Common myeloid progenitor, CD34-positive (primary cell): ENCODE measurements at regions not wholly inside any gene's neighbourhood (a gene's known extent, or its start where the extent isn't known, plus 50 kb on each side); places are given as distances from the start of the nearest gene placed in this dataset.

Experiments used
- CTCF ChIA-PET: fragments of 350-600 bp; sonication (Branson Sonifier 250); formaldehyde crosslinking; loops from one replicate; lab custom pipeline; 2021; ENCODE audit warnings: antibody characterized with exemption; lab: Charles Lee
- POLR2A ChIA-PET: fragments of 350-600 bp; sonication (Branson Sonifier 250); formaldehyde crosslinking; loops from one replicate; lab custom pipeline; 2021; ENCODE audit warnings: antibody characterized with exemption; lab: Charles Lee
- DNase-seq, 3 donors: peaks; one replicate each; pipeline versions ENCODE4 v3.0.0 to v3.0.0-alpha.2; 2013
- H3K27ac ChIP-seq, 2 experiments: 1 replicate in 1 of 2; 2 replicates in 1 of 2; pipeline ENCODE4 v1.7.0; 2013; ENCODE audit warnings: inconsistent platforms in 2 of 2, low read length in 2 of 2, mild to moderate bottlenecking in 2 of 2, low read depth in 1 of 2, moderate library complexity in 1 of 2; ENCODE audit not compliant: severe bottlenecking in 2 of 2, insufficient read depth in 1 of 2, poor library complexity in 1 of 2
- H3K27me3 ChIP-seq, 5 experiments: replicated peaks in 2 of 5; 1 replicate in 3 of 5; 2 replicates in 2 of 5; pipeline versions ENCODE4 v1.6.1 to v1.7.0; 2013; ENCODE audit warnings: low read length in 4 of 5, mild to moderate bottlenecking in 2 of 5, moderate library complexity in 2 of 5, inconsistent platforms in 1 of 5; ENCODE audit not compliant: insufficient read depth in 5 of 5, control insufficient read depth in 4 of 5
- H3K36me3 ChIP-seq, 4 experiments: 1 replicate in 2 of 4; 2 replicates in 2 of 4; pipeline versions ENCODE4 v1.6.1 to v1.7.0; 2013; ENCODE audit warnings: low read length in 3 of 4, control low read depth in 1 of 4, mild to moderate bottlenecking in 1 of 4; ENCODE audit not compliant: control insufficient read depth in 4 of 4, insufficient read depth in 4 of 4
- H3K4me1 ChIP-seq, 4 experiments: 1 replicate in 3 of 4; 2 replicates in 1 of 4; pipeline versions ENCODE4 v1.6.1 to v1.7.1; 2013; ENCODE audit warnings: low read length in 3 of 4, mild to moderate bottlenecking in 3 of 4, control low read depth in 1 of 4, inconsistent platforms in 1 of 4, moderate library complexity in 1 of 4; ENCODE audit not compliant: control insufficient read depth in 4 of 4, insufficient read depth in 4 of 4; ENCODE audit errors: control extremely low read depth in 1 of 4
- H3K4me3 ChIP-seq, 7 experiments: 1 replicate in 4 of 7; 2 replicates in 3 of 7; pipeline versions ENCODE4 v1.5.1 to v1.7.0; 2013; ENCODE audit warnings: mild to moderate bottlenecking in 7 of 7, low read length in 6 of 7, moderate library complexity in 6 of 7, inconsistent platforms in 2 of 7, low read depth in 2 of 7, control low read depth in 1 of 7; ENCODE audit not compliant: insufficient read depth in 4 of 7, control insufficient read depth in 1 of 7; ENCODE audit errors: extremely low read depth in 1 of 7
- H3K9me3 ChIP-seq, 5 experiments: 1 replicate in 4 of 5; 2 replicates in 1 of 5; pipeline versions ENCODE4 v1.6.1 to v1.7.1; 2013; ENCODE audit warnings: low read length in 4 of 5, mild to moderate bottlenecking in 2 of 5, inconsistent platforms in 1 of 5, low read depth in 1 of 5, moderate library complexity in 1 of 5; ENCODE audit not compliant: control insufficient read depth in 4 of 5, insufficient read depth in 2 of 5; ENCODE audit errors: control extremely low read depth in 1 of 5
- WGBS: methylation state at CpG from one replicate; pipeline ENCODE4 v1.1.5; 2013; ENCODE audit not compliant: insufficient coverage; 5-methylcytosine and 5-hydroxymethylcytosine counted together

- CTCF ChIA-PET, result no interaction called here
Observed at GRCh38 chr16:56120447-56121155, 70.7 kb upstream of the GNAO1 start.

GRCh38 chr16:56119133-56119532 lies 72.2 kb upstream of the GNAO1 start:
- no peak overlapping the region for H3K4me3 ChIP-seq
- ChIA-PET CTCF (interaction anchor here (1.2 kb wide), 1 partner anchor 11 kb away, joined by 3 read pairs; no protein-coding TSS in a partner anchor), POLR2A (interaction anchor here (1.2 kb wide), 1 partner anchor 61 kb away, joined by 3 read pairs; no protein-coding TSS in a partner anchor)
- no peak overlapping the region for H3K27ac ChIP-seq
- H3K36me3 ChIP-seq, result no peaks in the 10 kb centered on the region
- WGBS, result 0% methylated on average over 2 of the region's 2 CpGs
- peak; percentile 19 to 83 (median 75) for DNase-seq
- peaks cover 0 to 3% (median 0%) of the 10 kb centered on the region in 5 experiments for H3K27me3 ChIP-seq
- H3K4me1 ChIP-seq, result peaks cover 0 to 4% (median 0%) of the 10 kb centered on the region in 4 experiments
- no peaks in the 10 kb centered on the region for H3K9me3 ChIP-seq

More at GRCh38 chr16:56120447-56121155, 70.7 kb upstream of the GNAO1 start:
- DNase-seq, result no peak
- Histone ChIP-seq H3K4me1 (peaks cover 0 to 4% (median 0%) of the 10 kb centered on the region in 4 experiments), H3K27ac (no peak overlapping the region), H3K27me3 (peaks cover 0 to 8% (median 0%) of the 10 kb centered on the region in 5 experiments), H3K9me3 (no peaks in the 10 kb centered on the region), H3K4me3 (no peak overlapping the region), H3K36me3 (no peaks in the 10 kb centered on the region)
- 100% methylated on average over 1 of the region's 3 CpGs for WGBS
- POLR2A ChIA-PET, result no interaction called here

- Histone ChIP-seq H3K4me3 (no peak overlapping the region), H3K4me1 (peaks cover 0 to 7% (median 1%) of the 10 kb centered on the region in 4 experiments), H3K36me3 (no peaks in the 10 kb centered on the region), H3K9me3 (no peaks in the 10 kb centered on the region), H3K27me3 (peaks cover 0 to 3% (median 0%) of the 10 kb centered on the region in 5 experiments), H3K27ac (no peak overlapping the region)
- WGBS, result 100% methylated on average over 1 of the region's 1 CpG
- ChIA-PET POLR2A (no interaction called here), CTCF (interaction anchor here (0.8 kb wide), 1 partner anchor 8 kb away, joined by 4 read pairs; no protein-coding TSS in a partner anchor)
- DNase-seq, result no peak
Observed at GRCh38 chr16:56116577-56116964, 74.7 kb upstream of the GNAO1 start.

GRCh38 chr16:56115817-56116576 lies 75.3 kb upstream of the GNAO1 start:
- peaks cover 0 to 3% (median 0%) of the 10 kb centered on the region in 5 experiments for H3K27me3 ChIP-seq
- H3K27ac ChIP-seq, result no peak overlapping the region
- CTCF ChIA-PET, result interaction anchor here (0.8 kb wide), 1 partner anchor 9 kb away, joined by 4 read pairs; no protein-coding TSS in a partner anchor
- peaks cover 0 to 7% (median 1%) of the 10 kb centered on the region in 4 experiments for H3K4me1 ChIP-seq
- peak; percentile 19 to 59 (median 56) for DNase-seq
- POLR2A ChIA-PET, result no interaction called here
- H3K4me3 ChIP-seq, result no peak overlapping the region
- H3K9me3 ChIP-seq, result no peaks in the 10 kb centered on the region
- no peaks in the 10 kb centered on the region for H3K36me3 ChIP-seq
- 89% methylated on average over 4 of the region's 6 CpGs for WGBS

- H3K4me3 ChIP-seq, result no peak overlapping the region
- POLR2A ChIA-PET, result no interaction called here
- CTCF ChIA-PET, result no interaction called here
- peaks cover 0 to 3% (median 1%) of the 10 kb centered on the region in 4 experiments for H3K4me1 ChIP-seq
- H3K27ac ChIP-seq, result no peak overlapping the region
- H3K27me3 ChIP-seq, result peaks cover 0 to 3% (median 0%) of the 10 kb centered on the region in 5 experiments
- H3K36me3 ChIP-seq, result no peaks in the 10 kb centered on the region
- 25% methylated on average over 2 of the region's 2 CpGs for WGBS
- DNase-seq, result peak in 1 of 3 donors; percentile 14
- H3K9me3 ChIP-seq, result no peaks in the 10 kb centered on the region
Observed at GRCh38 chr16:56113223-56113622, 78.1 kb upstream of the GNAO1 start.

GRCh38 chr16:56111100-56111499 lies 80.2 kb upstream of the GNAO1 start:
- 78% methylated on average over 5 of the region's 5 CpGs for WGBS
- CTCF ChIA-PET, result interaction anchor here (0.7 kb wide), 1 partner anchor 188 kb away, joined by 3 read pairs; no protein-coding TSS in a partner anchor
- POLR2A ChIA-PET, result no interaction called here

More at GRCh38 chr16:56111100-56111499, 80.2 kb upstream of the GNAO1 start:
- no peak for DNase-seq
- Histone ChIP-seq H3K27ac (no peak overlapping the region), H3K36me3 (no peaks in the 10 kb centered on the region), H3K4me1 (peaks cover 0 to 3% (median 1%) of the 10 kb centered on the region in 4 experiments), H3K4me3 (no peak overlapping the region), H3K27me3 (peaks cover 0 to under 1% (median 0%) of the 10 kb centered on the region in 5 experiments), H3K9me3 (no peaks in the 10 kb centered on the region)
